HFF-Myc (cell line): ENCODE measurements at regions not wholly inside any gene's neighbourhood (a gene's known extent, or its start where the extent isn't known, plus 50 kb on each side); places are given as distances from the start of the nearest gene placed in this dataset.

Source experiments
- DNase-seq: peaks from one replicate; pipeline ENCODE4 v3.0.0-alpha.2; 2011; ENCODE audit warnings: low read depth; ENCODE audit errors: extremely low read depth
- H3K4me3 ChIP-seq: replicated peaks from 2 replicates; pipeline ENCODE4 v1.5.1; 2011; ENCODE audit warnings: low read depth, mild to moderate bottlenecking, control low read depth, low read length
- CTCF ChIP-seq: IDR thresholded peaks from 2 replicates; pipeline ENCODE4 v1.5.1; 2012; ENCODE audit warnings: mild to moderate bottlenecking, low read depth, low read length, control low read depth; ENCODE audit errors: missing control alignments

GRCh38 chr10:65312876-65313275 is 1613.0 kb upstream of the LRRTM3 start:
- TF ChIP-seq CTCF, result no peak
- DNase-seq, result no peak
- no peak overlapping the region for H3K4me3 ChIP-seq

- no peak for DNase-seq
- TF ChIP-seq CTCF, result no peak
- no peak overlapping the region for H3K4me3 ChIP-seq
Measured at GRCh38 chr10:65313406-65313805, 1612.4 kb upstream of the LRRTM3 start.

GRCh38 chr10:65314253-65314652 is 1611.6 kb upstream of the LRRTM3 start:
- TF ChIP-seq CTCF, result no peak
- H3K4me3 ChIP-seq, result no peak overlapping the region
- no peak for DNase-seq

GRCh38 chr10:65319493-65319892 is 1606.3 kb upstream of the LRRTM3 start:
- no peak for DNase-seq
- H3K4me3 ChIP-seq, result no peak overlapping the region
- no peak for TF ChIP-seq CTCF

DNA sequence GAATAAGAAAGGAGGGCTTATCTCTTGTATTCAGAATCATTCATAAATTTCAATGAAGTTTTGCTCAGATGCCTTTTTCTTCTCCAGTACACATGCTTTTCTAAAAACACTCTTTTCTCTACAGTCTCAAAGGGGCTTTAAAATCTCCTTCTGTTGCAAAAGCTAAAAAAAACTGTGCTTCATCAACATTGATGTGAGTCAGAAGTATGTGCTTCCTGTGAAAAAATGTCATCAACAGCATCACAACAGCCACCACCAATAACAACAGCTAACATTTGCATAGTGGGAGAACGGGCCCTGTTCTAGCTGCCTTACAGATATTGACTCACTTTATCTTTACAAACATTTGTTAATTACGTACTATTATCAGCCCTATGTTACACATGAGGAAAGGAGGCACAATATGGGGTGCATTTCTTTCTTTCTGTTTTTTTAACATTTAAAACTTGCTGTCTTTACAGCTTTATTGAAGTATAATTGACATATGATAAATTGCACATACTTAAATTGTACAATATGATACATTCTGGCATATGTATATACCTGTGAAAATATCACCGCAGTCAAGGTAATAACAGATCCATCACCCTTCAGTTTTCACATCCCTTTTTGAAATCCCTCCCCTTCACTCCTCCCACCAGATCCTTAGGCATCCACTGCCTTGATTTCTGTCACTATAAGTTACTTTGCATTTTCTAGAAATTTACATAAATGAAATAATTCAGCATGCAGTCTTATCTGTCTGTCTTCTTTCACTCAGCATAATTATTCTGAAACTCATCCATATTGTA is 1605.4 kb upstream of the LRRTM3 start:
- no peak overlapping the region for H3K4me3 ChIP-seq
- no peak for TF ChIP-seq CTCF
- DNase-seq, result no peak

- no peak for TF ChIP-seq CTCF
- no peak overlapping the region for H3K4me3 ChIP-seq
- no peak for DNase-seq
Measured at GRCh38 chr10:65323802-65324201, 1602.0 kb upstream of the LRRTM3 start.

GRCh38 chr10:65325913-65326312 is 1599.9 kb upstream of the LRRTM3 start:
- no peak for DNase-seq
- TF ChIP-seq CTCF, result no peak
- no peak overlapping the region for H3K4me3 ChIP-seq
